GM12891 (cell line): ENCODE measurements at regions not wholly inside any gene's neighbourhood (a gene's known extent, or its start where the extent isn't known, plus 50 kb on each side); places are given as distances from the start of the nearest gene placed in this dataset.

Source experiments
- POLR2A ChIP-seq: IDR thresholded peaks from 2 replicates; pipeline ENCODE4 v1.6.1; 2011; ENCODE audit warnings: low read depth, low read length, control low read depth
- POLR2AphosphoS5 ChIP-seq: IDR thresholded peaks from 2 replicates; pipeline ENCODE4 v1.6.1; 2011; ENCODE audit warnings: low read depth, low read length, control low read depth

DNA sequence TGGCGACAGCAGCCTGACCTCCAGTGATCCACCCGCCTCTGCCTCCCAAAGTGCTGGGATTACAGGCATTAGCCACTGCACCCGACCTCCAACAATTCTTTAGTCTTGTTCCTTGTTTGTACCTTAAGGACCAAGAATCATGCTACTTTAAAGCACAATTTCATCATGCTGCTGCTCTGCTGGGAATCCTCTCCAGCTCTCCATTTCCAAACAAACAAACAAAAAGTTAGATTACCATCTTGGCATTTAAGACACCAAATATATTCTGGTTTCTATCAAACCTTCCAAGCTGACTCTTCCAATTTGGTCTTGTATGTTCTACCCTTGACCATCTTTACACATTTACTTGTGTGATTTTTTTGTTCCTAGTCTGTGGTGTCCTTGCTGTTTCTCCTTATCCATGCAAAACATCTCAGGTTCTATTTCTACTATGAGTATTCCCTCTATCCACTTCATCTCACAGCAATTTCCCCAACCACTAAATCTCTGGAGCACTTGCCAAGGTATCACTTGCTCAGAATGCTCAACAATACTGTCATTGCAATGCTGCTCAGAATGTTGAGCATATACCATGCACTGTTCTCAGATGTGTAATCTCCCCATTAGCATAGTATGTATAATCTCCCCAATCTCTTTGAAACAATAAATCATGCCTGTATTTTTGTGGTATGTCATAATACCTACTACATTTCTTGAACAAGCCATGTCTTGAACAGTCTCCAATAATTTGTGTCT is 73.2 kb upstream of the GALNT5 start:
- no peak for TF ChIP-seq POLR2AphosphoS5
- TF ChIP-seq POLR2A, result no peak
